Suprapubic skin (tissue), 4 donors: ENCODE measurements at regions not wholly inside any gene's neighbourhood (a gene's known extent, or its start where the extent isn't known, plus 50 kb on each side); places are given as distances from the start of the nearest gene placed in this dataset.

Experiments
- DNase-seq, 2 donors: peaks; one replicate each; pipeline ENCODE4 v3.0.0-alpha.2; 2019; ENCODE audit warnings: low spot score in 2 of 2
- H3K27ac ChIP-seq: fragments of 200-600 bp; sonication (generic); one replicate; pipeline ENCODE4 v1.5.1; 2019
- H3K27me3 ChIP-seq: fragments of 200-600 bp; sonication (generic); one replicate; pipeline ENCODE4 v1.5.1; 2019
- H3K36me3 ChIP-seq: fragments of 200-600 bp; sonication (generic); one replicate; pipeline ENCODE4 v1.5.1; 2019
- H3K4me1 ChIP-seq: fragments of 200-600 bp; sonication (generic); one replicate; pipeline ENCODE4 v1.5.1; 2019
- H3K4me3 ChIP-seq: fragments of 200-600 bp; sonication (generic); one replicate; pipeline ENCODE4 v1.5.1; 2019; ENCODE audit warnings: mild to moderate bottlenecking
- H3K9me3 ChIP-seq: fragments of 200-600 bp; sonication (generic); one replicate; pipeline ENCODE4 v1.5.1; 2019
- CTCF ChIP-seq, 2 donors: fragments of 200-600 bp in 1 of 2; fragments of 450-650 bp in 1 of 2; sonication (generic) in 1 of 2; IDR thresholded peaks; one replicate each; pipeline ENCODE4 v1.5.1; 2016 to 2019; ENCODE audit warnings: antibody characterized with exemption in 2 of 2, mild to moderate bottlenecking in 1 of 2, moderate library complexity in 1 of 2
- EP300 ChIP-seq: sonication (generic); formaldehyde crosslinking; IDR thresholded peaks from one replicate; pipeline ENCODE4 v1.6.1; 2017; ENCODE audit warnings: antibody characterized with exemption
- POLR2A ChIP-seq, 2 donors: fragments of 450-650 bp; IDR thresholded peaks; one replicate each; pipeline ENCODE4 v1.6.1; 2017; ENCODE audit warnings: antibody characterized with exemption in 2 of 2, mild to moderate bottlenecking in 2 of 2, moderate library complexity in 2 of 2
- POLR2AphosphoS5 ChIP-seq, 3 donors: sonication (generic); formaldehyde crosslinking; IDR thresholded peaks; one replicate each; pipeline ENCODE4 v1.6.1; 2017; ENCODE audit warnings: antibody characterized with exemption in 3 of 3
- WGBS: methylation state at CpG from one replicate; pipeline ENCODE4 v1.1.5; 2018; 5-methylcytosine and 5-hydroxymethylcytosine counted together

- TF ChIP-seq CTCF (IDR thresholded peaks at IDR 0.05) = no peak
- TF ChIP-seq POLR2A (IDR thresholded peaks at IDR 0.05) = no peak
- TF ChIP-seq EP300 = no peak
- TF ChIP-seq POLR2AphosphoS5 (IDR thresholded peaks at IDR 0.05) = no peak
- no peak overlapping the region for H3K27ac ChIP-seq
- no peak overlapping the region for H3K4me3 ChIP-seq
- no peaks in the 10 kb centered on the region for H3K9me3 ChIP-seq
- H3K4me1 ChIP-seq = no peaks in the 10 kb centered on the region
- no peaks in the 10 kb centered on the region for H3K27me3 ChIP-seq
- 95% methylated on average over 9 of the region's 9 CpGs for WGBS
- no peak for DNase-seq
- H3K36me3 ChIP-seq = no peaks in the 10 kb centered on the region
Observed at GRCh38 chr9:81877047-81877446, 51.2 kb upstream of the SPATA31D4 start.
